WTC11 (cell line): ENCODE measurements at regions not wholly inside any gene's neighbourhood (a gene's known extent, or its start where the extent isn't known, plus 50 kb on each side); places are given as distances from the start of the nearest gene placed in this dataset.
"Not testable (repeated sequence)": the region's sequence is repeated elsewhere in the genome, so short reads cannot be mapped to it uniquely, and the experiment has no call there.

Experiments
- ATAC-seq: fragments of 200-7000 bp; cut with Tn5 transposase; 2 replicates; pipeline ENCODE4 v1.10.0; 2021; ENCODE audit warnings: mild to moderate bottlenecking, moderate library complexity
- CTCF ChIA-PET: fragments of 300-600 bp; sonication (Branson Sonifier 250); formaldehyde crosslinking; loops from one replicate; lab custom pipeline; 2021; ENCODE audit warnings: antibody characterized with exemption; lab: Charles Lee
- POLR2A ChIA-PET: fragments of 350-600 bp; sonication (Branson Sonifier 250); formaldehyde crosslinking; loops from one replicate; lab custom pipeline; 2021; ENCODE audit warnings: antibody characterized with exemption; lab: Charles Lee
- DNase-seq: peaks from one replicate; pipeline ENCODE4 v3.0.0; 2021; ENCODE audit warnings: low spot score
- H3K27ac Mint-ChIP-seq: 2 replicates; pipeline ENCODE4 v1.8.0; 2021; ENCODE audit warnings: mixed read lengths
- H3K27me3 Mint-ChIP-seq: 2 replicates; pipeline ENCODE4 v1.8.0; 2021; ENCODE audit warnings: low read depth, mild to moderate bottlenecking, moderate library complexity, mixed read lengths
- H3K36me3 Mint-ChIP-seq: 2 replicates; pipeline ENCODE4 v1.8.0; 2021; ENCODE audit warnings: mixed read lengths
- H3K4me1 Mint-ChIP-seq: 2 replicates; pipeline ENCODE4 v1.8.0; 2022; ENCODE audit warnings: mixed read lengths
- H3K4me3 Mint-ChIP-seq: 2 replicates; pipeline ENCODE4 v1.8.0; 2021; ENCODE audit warnings: mild to moderate bottlenecking, moderate library complexity, mixed read lengths
- H3K9me3 Mint-ChIP-seq: 2 replicates; pipeline ENCODE4 v1.8.0; 2021; ENCODE audit warnings: mixed read lengths
- E2F1 ChIP-seq: sonication (generic); formaldehyde crosslinking; IDR thresholded peaks from 2 replicates; pipeline ENCODE4 v1.8.0; 2022; ENCODE audit warnings: mild to moderate bottlenecking, missing genetic modification reagents
- ETV6 ChIP-seq: sonication (generic); formaldehyde crosslinking; IDR thresholded peaks from 2 replicates; pipeline ENCODE4 v1.8.1; 2022; ENCODE audit warnings: mild to moderate bottlenecking, missing genetic modification reagents
- IRF2 ChIP-seq: sonication (generic); formaldehyde crosslinking; IDR thresholded peaks from 2 replicates; pipeline ENCODE4 v1.8.0; 2022; ENCODE audit warnings: low read depth, missing genetic modification reagents, borderline replicate concordance
- JAZF1 ChIP-seq: fragments of 250-450 bp; sonication (Bioruptor Pico); IDR thresholded peaks from 2 replicates; pipeline ENCODE4 v1.9.0; 2021; ENCODE audit warnings: moderate library complexity, mild to moderate bottlenecking, inconsistent platforms
- NR1H2 ChIP-seq: sonication (generic); formaldehyde crosslinking; IDR thresholded peaks from 2 replicates; pipeline ENCODE4 v1.9.0; 2021; ENCODE audit warnings: mild to moderate bottlenecking, moderate library complexity, missing genetic modification reagents
- PRDM15 ChIP-seq: sonication (generic); formaldehyde crosslinking; IDR thresholded peaks from 2 replicates; pipeline ENCODE4 v1.8.0; 2022; ENCODE audit warnings: missing genetic modification reagents
- PREB ChIP-seq: sonication (generic); formaldehyde crosslinking; IDR thresholded peaks from 2 replicates; pipeline ENCODE4 v1.8.1; 2022; ENCODE audit warnings: mild to moderate bottlenecking, missing genetic modification reagents, moderate library complexity, borderline replicate concordance
- RORB ChIP-seq: fragments of 250-450 bp; sonication (Bioruptor Pico); IDR thresholded peaks from 2 replicates; pipeline ENCODE4 v1.9.0; 2021; ENCODE audit warnings: mild to moderate bottlenecking
- SMAD4 ChIP-seq: sonication (generic); formaldehyde crosslinking; IDR thresholded peaks from 2 replicates; pipeline ENCODE4 v1.8.0; 2022; ENCODE audit warnings: mild to moderate bottlenecking, missing genetic modification reagents
- TCF7 ChIP-seq: sonication (generic); formaldehyde crosslinking; IDR thresholded peaks from 2 replicates; pipeline ENCODE4 v1.8.0; 2022; ENCODE audit warnings: mild to moderate bottlenecking, low read depth, missing genetic modification reagents, moderate library complexity
- TEAD4 ChIP-seq: sonication (generic); formaldehyde crosslinking; IDR thresholded peaks from 2 replicates; pipeline ENCODE4 v1.8.0; 2022; ENCODE audit warnings: mild to moderate bottlenecking, missing genetic modification reagents
- TP53 ChIP-seq: sonication (generic); formaldehyde crosslinking; IDR thresholded peaks from 2 replicates; pipeline ENCODE4 v1.8.1; 2023; ENCODE audit warnings: mild to moderate bottlenecking, missing genetic modification reagents
- ZMAT4 ChIP-seq: fragments of 250-450 bp; sonication (Bioruptor Pico); IDR thresholded peaks from 2 replicates; pipeline ENCODE4 v1.9.0; 2021; ENCODE audit warnings: mild to moderate bottlenecking
- ZNF317 ChIP-seq: sonication (generic); formaldehyde crosslinking; IDR thresholded peaks from 2 replicates; pipeline ENCODE4 v1.8.1; 2023; ENCODE audit warnings: low read depth, mild to moderate bottlenecking, moderate library complexity, missing genetic modification reagents, borderline replicate concordance
- ZNF423 ChIP-seq: fragments of 250-450 bp; sonication (Bioruptor Pico); IDR thresholded peaks from 2 replicates; pipeline ENCODE4 v2.1.2; 2022; ENCODE audit warnings: mild to moderate bottlenecking, moderate library complexity
- ZNF512 ChIP-seq: sonication (generic); formaldehyde crosslinking; IDR thresholded peaks from 2 replicates; pipeline ENCODE4 v1.8.1; 2022; ENCODE audit warnings: missing genetic modification reagents, borderline replicate concordance
- ZNF671 ChIP-seq: fragments of 250-450 bp; sonication (Bioruptor Pico); IDR thresholded peaks from 2 replicates; pipeline ENCODE4 v1.8.0; 2021; ENCODE audit warnings: mild to moderate bottlenecking
- TF ChIP-seq, protein P1 (sequence below): fragments of 250-450 bp; sonication (Bioruptor Pico); IDR thresholded peaks from 2 replicates; pipeline ENCODE4 v1.8.0; 2021; ENCODE audit warnings: mild to moderate bottlenecking
- TF ChIP-seq, protein P2 (sequence below): fragments of 250-450 bp; sonication (Bioruptor Pico); IDR thresholded peaks from 2 replicates; pipeline ENCODE4 v1.9.0; 2021; ENCODE audit warnings: moderate library complexity, mild to moderate bottlenecking, inconsistent platforms, borderline replicate concordance
- TF ChIP-seq, protein P3 (sequence below): sonication (generic); formaldehyde crosslinking; IDR thresholded peaks from 2 replicates; pipeline ENCODE4 v1.8.1; 2023; ENCODE audit warnings: mild to moderate bottlenecking, missing genetic modification reagents

DNA sequence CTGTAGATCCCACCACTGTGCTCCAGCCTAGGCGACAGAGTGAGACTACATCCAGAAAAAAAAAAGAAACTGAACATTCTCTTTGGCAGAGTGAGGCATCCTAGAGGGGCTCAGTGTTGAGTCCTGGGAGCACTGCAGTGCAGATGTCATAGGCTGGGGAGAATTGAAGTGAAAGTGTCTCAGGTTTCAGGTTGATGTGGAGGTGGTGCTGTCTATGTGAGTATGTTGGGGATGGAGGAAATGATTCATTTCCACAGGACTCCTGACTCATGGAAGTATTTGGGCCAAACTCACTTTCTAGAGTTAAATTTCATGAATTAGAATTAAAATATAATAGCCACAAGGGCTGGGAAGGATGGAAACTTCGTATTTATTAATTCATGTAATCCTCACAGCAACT lies 134.4 kb upstream of the TSC22D1 start:
- Mint-ChIP-seq H3K9me3 (peaks cover 19% of the 10 kb centered on the region), H3K36me3 (peaks cover 10% of the 10 kb centered on the region), H3K27me3 (peaks cover 25% of the 10 kb centered on the region), H3K4me1 (peaks cover 2% of the 10 kb centered on the region; the same call in 1 of the 2 replicates), H3K27ac (no peak overlapping the region), H3K4me3 (no peak overlapping the region)
- DNase-seq = no peak
- ChIA-PET CTCF (interaction anchor here (1.2 kb wide), 1 partner anchor 108 kb away, joined by 4 read pairs; no protein-coding TSS in a partner anchor), POLR2A (no interaction called here)
- TF ChIP-seq PRDM15 (CRISPR knock-in tag) (no peak), TP53 (CRISPR knock-in tag) (no peak), IRF2 (CRISPR knock-in tag) (no peak), SMAD4 (CRISPR knock-in tag) (no peak), JAZF1 (CRISPR knock-in tag) (no peak), PREB (CRISPR knock-in tag) (no peak), NR1H2 (CRISPR knock-in tag) (no peak)
- ATAC-seq = no peak

- H3K27ac Mint-ChIP-seq, CTCF ChIA-PET, ATAC-seq, H3K36me3 Mint-ChIP-seq, DNase-seq, POLR2A ChIA-PET, H3K4me3 Mint-ChIP-seq: not testable (repeated sequence)
- H3K9me3 Mint-ChIP-seq = peaks cover 24% of the 10 kb centered on the region
- peaks cover 60% of the 10 kb centered on the region for H3K27me3 Mint-ChIP-seq
- H3K4me1 Mint-ChIP-seq = peaks cover 16% of the 10 kb centered on the region
Measured at GRCh38 chr13:44704811-44705210, 128.7 kb upstream of the TSC22D1 start.

GRCh38 chr13:44703371-44703770 lies 127.2 kb upstream of the TSC22D1 start:
- DNase-seq = no peak
- peaks cover 16% of the 10 kb centered on the region for H3K4me1 Mint-ChIP-seq
- no peak overlapping the region for H3K27ac Mint-ChIP-seq
- peaks cover 10% of the 10 kb centered on the region for H3K36me3 Mint-ChIP-seq
- peaks cover 19% of the 10 kb centered on the region for H3K9me3 Mint-ChIP-seq
- ChIA-PET POLR2A (interaction anchor here (0.6 kb wide), 1 partner anchor 154 kb away, joined by 4 read pairs; no protein-coding TSS in a partner anchor), CTCF (no interaction called here)
- ATAC-seq = no peak
- H3K4me3 Mint-ChIP-seq = no peak overlapping the region
- H3K27me3 Mint-ChIP-seq = peaks cover 60% of the 10 kb centered on the region
- TF ChIP-seq TCF7 = no peak
- TF ChIP-seq ZNF423 (CRISPR knock-in tag) = no peak
- no peak for TF ChIP-seq TEAD4
- no peak for TF ChIP-seq ZNF512
- TF ChIP-seq, protein P1, sequence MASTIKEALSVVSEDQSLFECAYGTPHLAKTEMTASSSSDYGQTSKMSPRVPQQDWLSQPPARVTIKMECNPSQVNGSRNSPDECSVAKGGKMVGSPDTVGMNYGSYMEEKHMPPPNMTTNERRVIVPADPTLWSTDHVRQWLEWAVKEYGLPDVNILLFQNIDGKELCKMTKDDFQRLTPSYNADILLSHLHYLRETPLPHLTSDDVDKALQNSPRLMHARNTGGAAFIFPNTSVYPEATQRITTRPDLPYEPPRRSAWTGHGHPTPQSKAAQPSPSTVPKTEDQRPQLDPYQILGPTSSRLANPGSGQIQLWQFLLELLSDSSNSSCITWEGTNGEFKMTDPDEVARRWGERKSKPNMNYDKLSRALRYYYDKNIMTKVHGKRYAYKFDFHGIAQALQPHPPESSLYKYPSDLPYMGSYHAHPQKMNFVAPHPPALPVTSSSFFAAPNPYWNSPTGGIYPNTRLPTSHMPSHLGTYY (CRISPR knock-in tag) = no peak
- TF ChIP-seq, protein P2, sequence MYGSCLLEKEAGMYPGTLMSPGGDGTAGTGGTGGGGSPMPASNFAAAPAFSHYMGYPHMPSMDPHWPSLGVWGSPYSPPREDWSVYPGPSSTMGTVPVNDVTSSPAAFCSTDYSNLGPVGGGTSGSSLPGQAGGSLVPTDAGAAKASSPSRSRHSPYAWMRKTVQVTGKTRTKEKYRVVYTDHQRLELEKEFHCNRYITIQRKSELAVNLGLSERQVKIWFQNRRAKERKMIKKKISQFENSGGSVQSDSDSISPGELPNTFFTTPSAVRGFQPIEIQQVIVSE = no peak
- TF ChIP-seq ZMAT4 (CRISPR knock-in tag) = no peak
- no peak for TF ChIP-seq IRF2 (CRISPR knock-in tag)
- TF ChIP-seq, protein P3, sequence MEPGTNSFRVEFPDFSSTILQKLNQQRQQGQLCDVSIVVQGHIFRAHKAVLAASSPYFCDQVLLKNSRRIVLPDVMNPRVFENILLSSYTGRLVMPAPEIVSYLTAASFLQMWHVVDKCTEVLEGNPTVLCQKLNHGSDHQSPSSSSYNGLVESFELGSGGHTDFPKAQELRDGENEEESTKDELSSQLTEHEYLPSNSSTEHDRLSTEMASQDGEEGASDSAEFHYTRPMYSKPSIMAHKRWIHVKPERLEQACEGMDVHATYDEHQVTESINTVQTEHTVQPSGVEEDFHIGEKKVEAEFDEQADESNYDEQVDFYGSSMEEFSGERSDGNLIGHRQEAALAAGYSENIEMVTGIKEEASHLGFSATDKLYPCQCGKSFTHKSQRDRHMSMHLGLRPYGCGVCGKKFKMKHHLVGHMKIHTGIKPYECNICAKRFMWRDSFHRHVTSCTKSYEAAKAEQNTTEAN = no peak
- TF ChIP-seq E2F1 (CRISPR knock-in tag) = no peak
- no peak for TF ChIP-seq ETV6 (CRISPR knock-in tag)
- no peak for TF ChIP-seq RORB (CRISPR knock-in tag)
- TF ChIP-seq ZNF671 (CRISPR knock-in tag) = no peak
- TF ChIP-seq ZNF317 = no peak
